Endothelial cell (in vitro differentiated cells): ENCODE measurements at regions not wholly inside any gene's neighbourhood (a gene's known extent, or its start where the extent isn't known, plus 50 kb on each side); places are given as distances from the start of the nearest gene placed in this dataset.

ENCODE experiments used
- DNase-seq: peaks from one replicate; pipeline ENCODE4 v3.0.0; 2021; ENCODE audit warnings: low spot score
- H3K27ac Mint-ChIP-seq: one replicate; pipeline ENCODE4 v1.8.0; 2021; ENCODE audit warnings: mixed read lengths, inconsistent platforms; ENCODE audit not compliant: unreplicated experiment
- H3K27me3 Mint-ChIP-seq: one replicate; pipeline ENCODE4 v1.8.0; 2021; ENCODE audit warnings: mild to moderate bottlenecking, moderate library complexity, mixed read lengths, inconsistent platforms; ENCODE audit not compliant: unreplicated experiment
- H3K36me3 Mint-ChIP-seq: one replicate; pipeline ENCODE4 v1.8.0; 2021; ENCODE audit warnings: mild to moderate bottlenecking, low read depth, mixed read lengths, inconsistent platforms; ENCODE audit not compliant: unreplicated experiment
- H3K4me1 Mint-ChIP-seq: one replicate; pipeline ENCODE4 v1.8.0; 2021; ENCODE audit warnings: mild to moderate bottlenecking, mixed read lengths, inconsistent platforms; ENCODE audit not compliant: unreplicated experiment
- H3K4me3 Mint-ChIP-seq: one replicate; pipeline ENCODE4 v1.8.0; 2021; ENCODE audit warnings: mild to moderate bottlenecking, mixed read lengths, inconsistent platforms; ENCODE audit not compliant: unreplicated experiment
- H3K9me3 Mint-ChIP-seq: one replicate; pipeline ENCODE4 v1.8.0; 2021; ENCODE audit warnings: mixed read lengths, inconsistent platforms; ENCODE audit not compliant: unreplicated experiment
- TF ChIP-seq, protein P1 (sequence below): fragments of 200-600 bp; sonication (generic); IDR thresholded peaks from one replicate; pipeline ENCODE4 v1.5.0; 2021; ENCODE audit warnings: antibody characterized with exemption; ENCODE audit not compliant: unreplicated experiment

DNA sequence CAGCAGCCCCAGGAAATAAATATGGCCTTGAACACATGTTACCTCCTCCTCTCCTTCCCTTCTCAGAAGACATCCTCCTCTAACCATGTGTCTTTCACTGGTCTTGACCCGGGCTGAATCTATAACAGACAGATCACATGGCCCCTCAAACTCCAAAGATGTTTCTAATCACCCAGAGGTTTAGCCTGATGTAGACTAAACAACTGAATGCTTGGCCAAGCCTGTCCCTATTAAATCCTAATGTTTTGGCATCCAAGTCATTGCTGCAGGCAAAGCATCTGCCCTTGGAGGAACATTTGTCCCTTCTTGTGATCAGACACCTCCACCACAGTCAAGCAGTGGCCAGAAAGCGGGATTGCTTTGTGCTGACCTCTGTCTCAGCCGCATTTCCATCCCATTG is 65.5 kb downstream of the ANKRD60 start:
- H3K4me3 Mint-ChIP-seq, result no peak overlapping the region
- no peaks in the 10 kb centered on the region for H3K4me1 Mint-ChIP-seq

DNA sequence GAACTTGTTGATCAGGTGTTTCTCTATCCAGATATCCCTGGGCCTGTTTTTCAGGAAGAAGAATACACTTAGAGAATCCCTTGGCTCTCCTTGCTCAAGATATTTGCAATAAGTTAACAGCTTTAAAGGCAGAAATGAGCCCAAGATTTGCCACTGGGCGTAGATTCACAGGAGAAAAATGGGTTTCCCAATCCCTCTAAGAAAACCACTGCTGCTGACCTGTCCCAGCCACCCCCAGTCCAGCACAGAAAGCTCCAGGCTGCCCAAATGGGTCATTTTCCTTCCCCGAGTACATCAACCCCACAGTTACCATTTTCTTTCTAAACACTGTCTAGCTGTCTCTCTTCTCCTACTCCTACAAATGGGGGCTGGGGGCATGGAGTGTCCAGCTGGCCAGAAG is 67.3 kb downstream of the ANKRD60 start:
- Mint-ChIP-seq H3K4me3 (no peak overlapping the region), H3K36me3 (no peaks in the 10 kb centered on the region), H3K4me1 (no peaks in the 10 kb centered on the region), H3K27ac (no peak overlapping the region), H3K9me3 (no peaks in the 10 kb centered on the region), H3K27me3 (peaks cover 3% of the 10 kb centered on the region)
- no peak for DNase-seq
- TF ChIP-seq, protein P1, sequence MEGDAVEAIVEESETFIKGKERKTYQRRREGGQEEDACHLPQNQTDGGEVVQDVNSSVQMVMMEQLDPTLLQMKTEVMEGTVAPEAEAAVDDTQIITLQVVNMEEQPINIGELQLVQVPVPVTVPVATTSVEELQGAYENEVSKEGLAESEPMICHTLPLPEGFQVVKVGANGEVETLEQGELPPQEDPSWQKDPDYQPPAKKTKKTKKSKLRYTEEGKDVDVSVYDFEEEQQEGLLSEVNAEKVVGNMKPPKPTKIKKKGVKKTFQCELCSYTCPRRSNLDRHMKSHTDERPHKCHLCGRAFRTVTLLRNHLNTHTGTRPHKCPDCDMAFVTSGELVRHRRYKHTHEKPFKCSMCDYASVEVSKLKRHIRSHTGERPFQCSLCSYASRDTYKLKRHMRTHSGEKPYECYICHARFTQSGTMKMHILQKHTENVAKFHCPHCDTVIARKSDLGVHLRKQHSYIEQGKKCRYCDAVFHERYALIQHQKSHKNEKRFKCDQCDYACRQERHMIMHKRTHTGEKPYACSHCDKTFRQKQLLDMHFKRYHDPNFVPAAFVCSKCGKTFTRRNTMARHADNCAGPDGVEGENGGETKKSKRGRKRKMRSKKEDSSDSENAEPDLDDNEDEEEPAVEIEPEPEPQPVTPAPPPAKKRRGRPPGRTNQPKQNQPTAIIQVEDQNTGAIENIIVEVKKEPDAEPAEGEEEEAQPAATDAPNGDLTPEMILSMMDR, result no peak

More for the DNA sequence above, 65.5 kb downstream of the ANKRD60 start:
- DNase-seq, result no peak
- Mint-ChIP-seq H3K27me3 (peaks cover 3% of the 10 kb centered on the region), H3K27ac (no peak overlapping the region), H3K36me3 (no peaks in the 10 kb centered on the region), H3K9me3 (no peaks in the 10 kb centered on the region)
- TF ChIP-seq, protein P1, result no peak

DNA sequence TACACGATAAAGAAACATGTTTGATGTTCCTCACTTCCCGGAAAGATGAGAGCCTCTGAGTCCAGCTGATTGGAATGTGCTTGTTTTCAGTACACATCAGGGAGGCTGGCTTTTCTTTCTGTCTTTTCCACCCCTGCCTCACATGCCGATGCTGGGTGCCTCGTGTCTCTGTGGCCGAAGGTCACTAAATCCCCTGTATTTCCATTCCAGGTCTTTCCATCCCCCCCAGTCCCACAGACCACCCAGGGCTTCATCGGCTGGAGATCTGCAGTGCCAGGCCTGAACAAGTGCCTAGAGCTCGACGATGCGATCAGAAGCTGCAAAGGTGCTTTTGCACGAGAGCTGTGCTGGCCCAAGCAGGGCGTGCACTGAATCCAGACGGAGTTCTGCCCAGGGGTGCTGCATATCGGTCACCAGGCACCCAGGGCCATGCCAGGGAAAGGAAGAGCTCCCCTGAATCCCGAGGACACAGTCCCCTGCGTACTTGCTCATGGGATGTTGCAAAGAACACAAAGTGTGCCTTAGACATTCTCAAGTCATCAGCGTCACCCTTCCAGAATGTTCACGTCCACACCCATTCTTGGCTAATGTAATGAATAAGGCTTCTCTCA is 67.9 kb downstream of the ANKRD60 start:
- H3K36me3 Mint-ChIP-seq, result no peaks in the 10 kb centered on the region
- no peak overlapping the region for H3K27ac Mint-ChIP-seq
- peaks cover 3% of the 10 kb centered on the region for H3K27me3 Mint-ChIP-seq
- no peaks in the 10 kb centered on the region for H3K9me3 Mint-ChIP-seq
- no peak overlapping the region for H3K4me3 Mint-ChIP-seq
- TF ChIP-seq, protein P1, result no peak
- no peak for DNase-seq
- H3K4me1 Mint-ChIP-seq, result no peaks in the 10 kb centered on the region

DNA sequence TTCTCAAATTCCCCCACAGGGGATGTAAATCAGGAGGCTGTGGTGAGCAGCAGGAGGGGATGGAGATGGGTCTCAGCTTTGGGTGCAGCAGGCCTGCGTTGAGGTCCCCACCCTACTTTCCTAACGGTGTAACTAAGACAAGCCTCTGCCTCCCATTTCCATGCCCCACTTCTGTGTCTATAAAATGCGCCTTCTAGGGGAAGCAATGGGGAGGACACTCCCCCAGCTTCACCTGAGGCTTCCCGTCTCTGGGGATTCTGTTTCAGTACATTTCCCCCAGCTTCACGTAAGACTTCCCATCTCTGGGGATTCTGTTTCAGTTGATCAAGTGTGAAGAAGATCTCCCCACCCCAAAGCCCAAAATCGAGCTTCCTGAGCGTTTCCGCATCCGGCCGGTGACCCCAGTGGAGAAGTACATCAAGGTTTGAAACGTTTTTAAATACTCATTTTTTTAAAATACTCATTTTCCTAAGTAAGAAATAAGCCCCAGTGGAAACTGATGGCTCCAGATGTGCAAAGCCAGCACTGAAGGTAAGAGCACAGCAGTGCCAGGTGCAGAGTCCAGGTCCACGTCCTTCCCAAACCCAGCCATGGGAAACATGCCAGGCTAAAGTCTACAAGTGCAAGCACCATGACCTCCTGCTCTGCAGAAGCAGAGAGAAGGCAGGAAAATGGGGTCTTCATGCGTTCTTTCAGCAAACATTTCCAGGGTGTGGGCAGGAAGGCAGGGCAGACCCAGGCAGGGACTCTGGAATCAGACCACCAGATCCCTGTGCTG is 73.1 kb downstream of the ANKRD60 start:
- Mint-ChIP-seq H3K4me1 (peaks cover 7% of the 10 kb centered on the region), H3K4me3 (peak overlapping the region; percentile 49), H3K36me3 (no peaks in the 10 kb centered on the region), H3K27ac (no peak overlapping the region), H3K27me3 (peaks cover 10% of the 10 kb centered on the region), H3K9me3 (no peaks in the 10 kb centered on the region)
- TF ChIP-seq, protein P1, result no peak
- no peak for DNase-seq

DNA sequence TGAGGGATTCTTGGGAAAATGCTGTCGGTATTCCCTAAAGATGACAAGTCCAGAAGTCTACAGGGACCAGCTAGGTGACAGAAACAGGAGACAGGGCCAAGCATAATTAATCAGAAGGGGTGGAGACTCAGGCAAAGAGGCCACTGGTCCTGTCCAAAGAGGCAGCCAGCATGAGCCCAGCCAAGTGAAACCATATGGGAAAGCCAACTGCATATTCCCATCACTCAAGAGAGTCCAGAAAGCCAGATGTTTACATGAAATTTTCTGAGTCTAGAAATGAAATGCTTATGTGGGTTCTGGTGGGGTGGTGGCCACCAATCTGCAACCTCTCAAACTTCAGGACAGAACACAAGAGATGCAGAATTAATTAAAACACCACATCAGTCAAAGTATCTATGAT is 74.3 kb downstream of the ANKRD60 start:
- Mint-ChIP-seq H3K36me3 (no peaks in the 10 kb centered on the region), H3K27ac (no peak overlapping the region), H3K4me1 (peaks cover 10% of the 10 kb centered on the region), H3K9me3 (no peaks in the 10 kb centered on the region), H3K4me3 (no peak overlapping the region), H3K27me3 (peaks cover 8% of the 10 kb centered on the region)
- TF ChIP-seq, protein P1, result no peak
- no peak for DNase-seq
